Fibroblast of mammary gland (primary cell): ENCODE measurements at regions not wholly inside any gene's neighbourhood (a gene's known extent, or its start where the extent isn't known, plus 50 kb on each side); places are given as distances from the start of the nearest gene placed in this dataset.

Experiments used
- DNase-seq: peaks from one replicate; pipeline ENCODE4 v3.0.0-alpha.2; 2010; ENCODE audit warnings: low read depth
- H3K4me3 ChIP-seq: 2 replicates; pipeline ENCODE4 v1.5.1; 2011; ENCODE audit warnings: low read depth, mild to moderate bottlenecking, low read length, moderate library complexity; ENCODE audit not compliant: control insufficient read depth
- TF ChIP-seq, protein P1 (sequence below): conservative IDR thresholded peaks from 2 replicates; pipeline ENCODE4 v1.5.1; 2011; ENCODE audit warnings: low read depth, low read length, inconsistent platforms; ENCODE audit not compliant: control insufficient read depth, insufficient read depth

DNA sequence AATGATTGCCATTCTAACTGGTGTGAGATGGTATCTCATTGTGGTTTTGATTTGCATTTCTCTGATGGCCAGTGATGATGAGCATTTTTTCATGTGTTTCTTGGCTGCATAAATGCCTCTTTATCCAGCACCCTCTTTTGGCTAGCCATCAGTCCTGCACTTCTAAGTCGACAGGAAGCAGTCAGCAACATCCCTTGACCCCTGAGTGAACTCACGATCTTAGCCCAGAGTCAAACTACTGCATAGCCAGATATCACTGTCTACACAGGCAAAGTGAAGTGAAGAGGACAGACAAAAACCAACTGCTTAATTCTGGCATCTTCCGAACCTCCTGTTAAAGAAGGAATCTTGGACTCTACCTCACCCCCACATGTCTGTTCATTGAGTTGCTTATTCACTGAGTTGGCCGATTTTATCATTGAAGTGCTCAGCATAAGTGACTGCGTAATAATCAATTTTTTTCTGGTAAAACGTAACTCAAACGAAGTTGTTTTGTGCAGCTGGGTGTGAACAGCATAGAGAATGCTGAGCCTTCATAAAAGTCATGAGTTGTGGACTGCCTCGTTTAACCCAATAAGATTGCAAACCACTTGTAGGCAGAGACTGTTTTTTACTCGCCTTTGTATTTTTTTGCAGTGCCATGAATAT is 304.2 kb downstream of the COG6 start:
- TF ChIP-seq, protein P1, sequence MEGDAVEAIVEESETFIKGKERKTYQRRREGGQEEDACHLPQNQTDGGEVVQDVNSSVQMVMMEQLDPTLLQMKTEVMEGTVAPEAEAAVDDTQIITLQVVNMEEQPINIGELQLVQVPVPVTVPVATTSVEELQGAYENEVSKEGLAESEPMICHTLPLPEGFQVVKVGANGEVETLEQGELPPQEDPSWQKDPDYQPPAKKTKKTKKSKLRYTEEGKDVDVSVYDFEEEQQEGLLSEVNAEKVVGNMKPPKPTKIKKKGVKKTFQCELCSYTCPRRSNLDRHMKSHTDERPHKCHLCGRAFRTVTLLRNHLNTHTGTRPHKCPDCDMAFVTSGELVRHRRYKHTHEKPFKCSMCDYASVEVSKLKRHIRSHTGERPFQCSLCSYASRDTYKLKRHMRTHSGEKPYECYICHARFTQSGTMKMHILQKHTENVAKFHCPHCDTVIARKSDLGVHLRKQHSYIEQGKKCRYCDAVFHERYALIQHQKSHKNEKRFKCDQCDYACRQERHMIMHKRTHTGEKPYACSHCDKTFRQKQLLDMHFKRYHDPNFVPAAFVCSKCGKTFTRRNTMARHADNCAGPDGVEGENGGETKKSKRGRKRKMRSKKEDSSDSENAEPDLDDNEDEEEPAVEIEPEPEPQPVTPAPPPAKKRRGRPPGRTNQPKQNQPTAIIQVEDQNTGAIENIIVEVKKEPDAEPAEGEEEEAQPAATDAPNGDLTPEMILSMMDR = no peak
- DNase-seq = no peak
- no peak overlapping the region for H3K4me3 ChIP-seq

DNA sequence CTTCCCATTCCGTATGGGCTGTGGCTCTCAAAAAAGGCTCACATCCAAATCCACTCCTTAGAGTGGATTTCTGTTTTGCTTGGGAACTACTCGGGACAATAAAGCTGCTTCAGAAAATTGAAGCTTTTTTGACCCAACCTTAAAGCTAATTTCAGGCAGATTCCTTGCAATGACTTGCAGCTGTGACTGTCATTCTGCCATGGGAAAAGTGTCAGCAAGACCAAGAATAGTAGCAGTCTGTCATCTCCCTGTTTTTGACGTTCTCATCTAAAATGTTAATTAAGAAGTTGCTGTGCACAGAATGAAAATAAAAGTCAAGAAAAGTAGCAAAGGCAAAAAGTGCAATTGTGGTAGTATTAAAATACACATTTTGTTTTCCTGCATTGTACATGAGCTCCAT is 304.7 kb downstream of the COG6 start:
- TF ChIP-seq, protein P1 = no peak
- no peak for DNase-seq
- no peak overlapping the region for H3K4me3 ChIP-seq

DNA sequence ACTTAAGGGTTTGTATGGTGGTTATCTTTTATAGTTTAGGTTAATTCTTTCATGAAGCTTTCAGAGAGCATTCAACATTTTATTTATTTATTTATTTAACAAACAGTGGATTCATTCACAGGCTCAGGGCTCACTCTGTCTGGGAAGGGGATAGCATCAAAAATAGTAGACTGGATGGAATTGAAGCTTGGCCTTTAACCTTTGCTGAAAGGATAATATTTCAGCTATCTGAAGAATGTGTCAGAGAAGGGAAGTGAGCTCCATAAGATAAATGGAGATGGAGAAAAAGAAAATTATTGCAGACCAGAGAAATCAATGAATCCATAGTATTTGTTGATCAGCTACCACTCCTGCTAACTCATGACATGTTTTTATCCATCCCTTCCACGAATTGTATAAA is 305.6 kb downstream of the COG6 start:
- no peak for DNase-seq
- H3K4me3 ChIP-seq = no peak overlapping the region
- TF ChIP-seq, protein P1 = no peak

DNA sequence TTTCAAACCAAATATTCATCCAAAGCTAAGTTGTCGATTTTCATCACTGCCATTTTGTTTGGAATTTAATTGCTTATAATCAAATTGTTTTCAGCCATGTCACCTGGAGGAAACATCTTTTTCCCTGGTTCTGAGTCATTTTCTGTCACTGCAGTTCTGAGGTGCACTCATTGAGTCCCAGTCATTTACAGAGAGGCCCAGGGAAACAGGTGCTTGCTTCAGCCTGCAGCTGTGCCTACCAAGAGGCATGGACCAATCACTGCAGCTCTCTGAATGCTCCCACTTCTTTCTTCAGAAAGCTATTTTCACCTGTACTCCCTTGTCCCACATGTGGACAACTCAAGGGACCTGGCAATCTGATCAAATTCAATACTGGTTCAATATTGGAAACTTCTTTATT is 308.1 kb downstream of the COG6 start:
- H3K4me3 ChIP-seq = no peak overlapping the region
- TF ChIP-seq, protein P1 = no peak
- DNase-seq = no peak

DNA sequence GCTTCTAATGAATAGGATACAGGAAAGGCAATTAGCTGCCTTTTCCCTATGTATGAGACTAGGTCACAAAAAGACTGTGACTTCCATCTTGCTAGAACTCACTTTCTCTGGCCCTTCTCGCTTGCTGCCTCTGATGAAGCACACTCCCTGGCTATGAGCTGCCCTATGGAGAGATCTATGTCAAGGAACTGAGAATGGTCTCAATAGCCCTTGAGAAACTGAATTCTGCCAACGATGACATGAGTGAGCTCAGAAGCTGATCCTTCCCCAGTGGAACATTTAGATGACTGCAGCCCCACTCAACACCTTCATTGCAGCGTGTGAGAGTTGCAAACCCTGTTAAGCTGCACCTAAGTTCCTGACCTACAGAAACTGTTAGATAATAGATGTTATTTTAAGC is 309.8 kb downstream of the COG6 start:
- TF ChIP-seq, protein P1 = no peak
- H3K4me3 ChIP-seq = no peak overlapping the region
- no peak for DNase-seq

DNA sequence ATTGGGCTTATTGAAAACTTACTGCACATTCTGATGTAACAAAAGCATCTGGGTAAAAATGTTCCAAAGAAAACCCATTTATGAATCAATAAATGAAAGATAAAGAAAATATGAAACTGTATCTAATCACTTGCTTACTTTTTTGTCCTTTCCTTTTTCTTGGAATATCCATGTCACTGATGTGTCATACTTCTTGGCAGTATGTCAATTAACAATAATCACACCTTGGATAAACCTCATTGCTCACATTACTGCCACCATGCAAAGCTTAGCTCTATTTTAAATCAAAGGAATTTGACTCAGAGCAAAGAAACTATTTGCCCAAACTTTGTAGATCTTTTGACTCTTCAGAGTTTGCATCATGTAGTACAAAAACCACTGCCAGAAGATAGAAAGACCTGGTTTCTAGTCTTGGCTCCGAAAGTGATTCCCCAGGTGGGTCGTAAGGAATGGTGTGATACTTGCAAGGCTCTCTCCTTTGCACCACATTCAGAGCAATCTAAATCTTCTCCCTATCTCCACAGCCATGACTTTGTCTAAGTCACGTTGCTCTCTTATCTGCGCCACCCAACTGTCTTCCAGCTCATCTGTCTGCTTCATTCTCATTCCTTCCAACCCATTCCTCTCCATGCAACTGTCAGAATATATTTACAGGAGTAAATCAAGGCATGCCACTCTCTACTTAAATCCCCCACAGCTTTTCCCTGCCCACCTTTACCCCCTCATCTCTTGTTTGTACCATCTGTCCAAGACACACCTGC is 311.9 kb downstream of the COG6 start:
- DNase-seq = peak; percentile 12
- no peak overlapping the region for H3K4me3 ChIP-seq
- TF ChIP-seq, protein P1 = no peak
